Activated CD4-positive, alpha-beta T cell treated with anti-CD3 and anti-CD28 coated beads for 1 hour (primary cell): ENCODE measurements at regions not wholly inside any gene's neighbourhood (a gene's known extent, or its start where the extent isn't known, plus 50 kb on each side); places are given as distances from the start of the nearest gene placed in this dataset.
"Not testable (repeated sequence)": the region's sequence is repeated elsewhere in the genome, so short reads cannot be mapped to it uniquely, and the experiment has no call there.

Source experiments
- DNase-seq: peaks from one replicate; pipeline ENCODE4 v3.0.0-alpha.2; 2020

GRCh38 chr7:69187824-69188333, 410.4 kb upstream of the AUTS2 start:
- DNase-seq, result no peak

- no peak for DNase-seq
These were observed 408.9 kb upstream of the AUTS2 start for GRCh38 chr7:69189406-69189805.

DNA sequence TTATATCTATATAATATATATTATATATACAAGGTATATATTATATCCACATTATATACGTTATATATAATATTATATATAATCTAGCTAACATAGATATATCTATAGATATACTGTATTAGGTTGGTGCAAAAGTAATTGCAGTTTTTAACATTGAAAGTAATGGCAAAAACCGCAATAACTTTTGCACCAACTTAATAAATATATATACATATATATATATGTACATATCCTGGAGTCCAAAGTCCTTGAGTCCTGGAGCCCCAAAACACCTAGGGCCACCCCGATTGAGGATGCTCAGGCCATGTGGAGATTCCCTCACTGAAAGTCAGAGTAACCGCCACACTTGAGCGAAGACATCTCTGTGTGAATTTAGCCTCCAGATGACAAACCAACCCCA, 408.2 kb upstream of the AUTS2 start:
- no peak for DNase-seq

DNA sequence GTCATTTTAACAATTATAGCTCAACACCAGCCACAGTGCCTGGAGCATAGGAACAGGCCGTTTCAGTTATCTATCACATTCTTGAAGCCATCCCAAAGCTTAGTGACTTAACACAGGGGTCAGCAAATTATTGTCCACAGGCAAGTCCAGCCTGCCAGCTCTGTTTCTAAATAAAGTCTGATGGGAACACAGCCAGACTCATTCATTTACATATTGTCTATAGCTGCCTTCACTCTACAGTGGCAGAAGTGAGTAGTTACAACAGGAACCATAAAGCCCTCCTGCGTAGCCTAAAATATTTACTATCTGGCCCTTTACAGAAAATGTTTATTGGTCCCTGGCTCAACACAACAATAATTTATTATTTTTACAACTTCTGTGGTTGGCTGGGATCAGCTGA, 407.5 kb upstream of the AUTS2 start:
- DNase-seq, result no peak

GRCh38 chr7:69192134-69192533, 406.1 kb upstream of the AUTS2 start:
- DNase-seq, result no peak

- DNase-seq, result no peak
These were observed 405.2 kb upstream of the AUTS2 start for GRCh38 chr7:69193061-69193460.

DNA sequence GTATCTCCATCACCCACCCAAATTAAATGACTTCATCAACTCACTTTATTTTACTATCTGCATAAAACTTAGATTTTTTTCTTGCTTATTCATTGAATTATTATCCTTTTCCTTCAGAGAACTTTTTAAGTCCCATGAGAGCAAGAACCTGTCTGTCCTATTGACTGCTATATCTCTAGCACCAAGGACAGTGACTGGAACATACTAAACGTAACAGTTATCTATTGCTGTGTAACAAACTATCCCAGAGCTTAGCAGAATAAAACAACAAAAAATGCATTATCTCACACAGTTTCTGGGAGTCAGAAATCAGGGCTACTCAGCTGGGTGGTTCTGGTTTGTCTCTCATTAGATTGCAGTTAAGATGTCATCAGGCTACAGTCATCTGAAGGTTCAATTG, 401.7 kb upstream of the AUTS2 start:
- DNase-seq, result no peak

- no peak for DNase-seq
These were observed 400.0 kb upstream of the AUTS2 start for GRCh38 chr7:69198250-69198649.

GRCh38 chr7:69199041-69199440, 399.2 kb upstream of the AUTS2 start:
- DNase-seq, result no peak

- DNase-seq, result no peak
These were observed 398.6 kb upstream of the AUTS2 start for GRCh38 chr7:69199661-69200060.

DNA sequence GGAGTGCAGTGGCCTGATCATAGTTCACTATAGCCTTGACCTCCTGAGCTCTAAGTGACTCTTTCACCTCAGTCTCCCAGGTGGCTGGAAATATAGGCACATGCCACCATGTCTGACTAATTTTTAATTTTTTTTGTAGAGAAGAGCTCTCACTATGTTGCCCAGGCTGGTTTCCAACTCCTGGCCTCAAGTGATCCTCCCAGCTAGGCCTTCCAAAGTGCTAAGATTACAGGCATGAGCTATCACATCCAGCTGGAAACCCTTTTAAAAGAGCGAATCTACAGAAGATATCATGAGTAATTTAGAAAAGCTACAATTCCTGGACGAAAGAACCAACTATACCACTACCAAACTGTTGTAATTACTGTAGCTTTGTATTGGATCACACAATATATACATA, 394.4 kb upstream of the AUTS2 start:
- no peak for DNase-seq

GRCh38 chr7:69204943-69205342, 393.3 kb upstream of the AUTS2 start:
- no peak for DNase-seq

GRCh38 chr7:69205581-69205980, 392.7 kb upstream of the AUTS2 start:
- DNase-seq, result no peak

DNA sequence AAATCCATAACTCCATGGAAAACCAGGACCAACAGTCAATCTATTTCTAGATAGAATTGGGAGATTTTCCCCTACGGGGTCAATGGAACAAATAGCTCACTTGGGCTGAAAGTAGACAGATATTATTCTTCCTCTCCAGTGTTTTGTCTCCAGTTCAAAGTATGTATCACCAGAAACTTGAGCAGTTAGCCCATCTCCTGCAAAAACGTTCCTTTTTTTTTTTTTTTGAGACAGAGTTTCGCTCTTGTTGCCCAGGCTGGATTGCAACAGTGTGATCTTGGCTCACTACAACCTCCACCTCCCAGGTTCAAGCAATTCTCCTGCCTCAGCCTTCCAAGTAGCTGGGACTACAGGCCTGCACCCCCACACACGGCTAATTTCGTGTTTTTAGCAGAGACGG, 390.0 kb upstream of the AUTS2 start:
- DNase-seq, result no peak

DNA sequence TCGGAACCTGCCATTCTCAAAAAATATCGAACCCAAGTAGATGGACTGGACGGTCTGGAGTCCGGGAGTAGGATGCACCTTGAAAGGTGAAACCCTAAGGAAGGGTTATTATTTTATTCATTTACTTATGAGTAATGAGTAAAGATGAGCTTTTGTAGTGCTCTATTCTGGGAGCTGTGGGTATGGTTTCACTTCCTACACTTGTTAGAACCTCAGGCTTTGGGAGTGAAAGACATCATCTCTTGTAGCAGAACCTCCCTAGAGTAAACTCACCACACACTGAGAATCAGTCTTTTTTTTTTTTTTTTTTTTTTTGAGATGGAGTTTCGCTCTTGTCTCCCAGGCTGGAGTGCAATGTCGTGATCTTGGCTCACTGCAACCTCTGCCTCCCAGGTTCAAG, 389.4 kb upstream of the AUTS2 start:
- no peak for DNase-seq

DNA sequence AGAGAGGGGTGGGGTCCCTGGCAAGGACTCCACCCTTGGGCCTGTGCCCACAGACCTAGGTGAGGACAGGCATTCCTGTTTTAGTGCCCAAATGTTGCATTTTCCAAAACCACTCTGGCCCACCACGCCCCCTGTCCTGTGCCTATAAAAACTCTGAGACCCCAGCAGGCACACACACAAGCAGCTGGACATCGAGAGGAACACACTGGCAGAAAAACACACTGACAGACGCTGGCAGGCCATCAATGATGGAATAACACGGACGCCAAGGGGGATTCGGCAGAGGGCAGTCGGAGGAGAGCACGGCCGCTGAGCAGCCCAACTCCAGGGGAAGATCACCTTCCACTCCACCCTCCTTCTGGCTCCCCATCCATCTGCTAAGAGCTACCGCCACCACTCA, 386.9 kb upstream of the AUTS2 start:
- DNase-seq, result no peak

GRCh38 chr7:69211739-69212138, 386.5 kb upstream of the AUTS2 start:
- no peak for DNase-seq

- no peak for DNase-seq
These were observed 384.4 kb upstream of the AUTS2 start for GRCh38 chr7:69213878-69214277.

DNA sequence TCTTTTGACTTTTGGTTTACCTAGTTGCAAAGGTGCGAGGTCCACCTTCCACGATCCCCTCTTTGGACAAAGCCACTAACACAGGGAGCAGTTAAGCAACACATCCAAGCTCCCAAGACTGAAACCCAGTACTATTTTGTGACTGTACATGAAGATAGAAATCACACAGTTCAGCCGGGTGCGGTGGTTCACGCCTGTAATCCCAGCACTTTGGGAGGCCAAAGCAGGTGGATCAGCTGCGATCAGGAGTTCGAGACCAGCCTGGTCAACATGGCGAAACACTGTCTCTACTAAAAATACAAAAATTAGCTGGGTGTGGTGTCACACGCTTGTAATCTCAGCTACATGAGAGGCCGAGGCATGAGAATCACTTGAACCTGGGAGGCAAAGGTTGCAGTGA, 382.8 kb upstream of the AUTS2 start:
- DNase-seq, result not testable (repeated sequence)

DNA sequence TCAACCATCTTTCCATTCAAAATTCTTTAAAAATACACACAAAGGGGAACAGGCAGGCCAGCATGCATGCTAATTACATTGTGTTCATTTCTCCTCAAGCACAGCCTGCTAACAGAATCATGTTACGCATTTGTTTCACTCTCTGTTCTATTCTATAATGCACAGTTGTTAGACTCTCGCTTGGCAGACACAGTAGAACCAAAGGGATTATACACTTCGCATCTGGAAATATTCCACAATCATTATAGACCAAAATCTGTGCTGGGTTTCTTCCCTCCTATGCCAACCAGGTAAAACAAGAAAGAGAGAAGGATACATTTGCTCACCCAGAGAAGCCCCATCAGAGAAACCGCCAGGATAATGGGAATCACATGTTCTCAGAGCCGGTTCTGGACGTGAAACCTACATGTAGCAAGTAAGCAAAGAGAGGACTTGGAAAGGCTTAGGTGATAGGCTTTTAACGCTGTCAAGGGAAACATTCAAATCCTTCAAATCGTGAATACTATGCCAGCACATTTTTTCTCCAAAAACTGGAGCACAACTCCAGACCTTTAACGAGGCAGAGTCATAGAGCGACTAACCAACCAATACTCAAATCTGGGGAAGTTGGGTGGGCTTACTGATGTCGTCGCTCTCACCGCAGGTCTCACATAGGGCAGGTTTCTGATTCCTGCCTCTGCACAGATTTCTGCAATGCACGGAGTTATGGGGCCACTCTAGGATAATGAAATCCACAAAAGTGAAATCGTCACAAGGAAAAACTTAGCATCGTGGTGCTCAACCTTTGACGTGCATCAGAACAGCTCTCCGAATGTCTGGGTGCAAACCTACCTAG, 380.5 kb upstream of the AUTS2 start:
- no peak for DNase-seq

- no peak for DNase-seq
These were observed 379.7 kb upstream of the AUTS2 start for GRCh38 chr7:69218576-69218975.

- DNase-seq, result no peak
These were observed 378.9 kb upstream of the AUTS2 start for GRCh38 chr7:69219381-69219780.

GRCh38 chr7:69225259-69225943, 372.9 kb upstream of the AUTS2 start:
- no peak for DNase-seq

GRCh38 chr7:69228212-69228811, 370.0 kb upstream of the AUTS2 start:
- no peak for DNase-seq
